Loucy (cell line): ENCODE measurements at regions not wholly inside any gene's neighbourhood (a gene's known extent, or its start where the extent isn't known, plus 50 kb on each side); places are given as distances from the start of the nearest gene placed in this dataset.

Experiments used
- H2AFZ ChIP-seq: fragments of 200-600 bp; sonication (generic); 2 replicates; pipeline ENCODE4 v1.6.0; 2016; ENCODE audit warnings: antibody characterized with exemption, mild to moderate bottlenecking, low read length, moderate library complexity
- H3F3A ChIP-seq: fragments of 200-600 bp; 2 replicates; pipeline ENCODE4 v1.6.0; 2016; ENCODE audit warnings: antibody characterized with exemption, low read depth, mild to moderate bottlenecking
- H3K27me3 ChIP-seq: fragments of 200-600 bp; sonication (generic); 2 replicates; pipeline ENCODE4 v1.6.1; 2014; ENCODE audit warnings: low read length, mild to moderate bottlenecking; ENCODE audit not compliant: insufficient read depth, poor library complexity, severe bottlenecking
- H3K36me3 ChIP-seq: fragments of 200-600 bp; sonication (generic); 2 replicates; pipeline ENCODE4 v1.6.1; 2016; ENCODE audit warnings: low read length; ENCODE audit not compliant: insufficient read depth
- H3K4me1 ChIP-seq: fragments of 200-600 bp; sonication (generic); 2 replicates; pipeline ENCODE4 v1.5.1; 2014; ENCODE audit warnings: low read length, mild to moderate bottlenecking; ENCODE audit not compliant: insufficient read depth, poor library complexity, severe bottlenecking
- H3K4me2 ChIP-seq: fragments of 200-600 bp; sonication (generic); 2 replicates; pipeline ENCODE4 v1.6.0; 2014; ENCODE audit warnings: antibody characterized with exemption, low read length, low read depth, mild to moderate bottlenecking; ENCODE audit not compliant: poor library complexity, severe bottlenecking
- H3K4me3 ChIP-seq: fragments of 200-600 bp; sonication (generic); 2 replicates; pipeline ENCODE4 v1.5.1; 2014; ENCODE audit warnings: low read length, mild to moderate bottlenecking, mixed read lengths; ENCODE audit not compliant: poor library complexity, severe bottlenecking
- H3K79me2 ChIP-seq: fragments of 200-600 bp; sonication (generic); 2 replicates; pipeline ENCODE4 v1.6.1; 2014; ENCODE audit warnings: low read length; ENCODE audit not compliant: insufficient read depth
- H3K9ac ChIP-seq: fragments of 200-600 bp; sonication (generic); 2 replicates; pipeline ENCODE4 v1.6.0; 2014; ENCODE audit warnings: mild to moderate bottlenecking, low read depth, low read length, moderate library complexity; ENCODE audit not compliant: poor library complexity, severe bottlenecking
- H3K9me2 ChIP-seq: fragments of 200-600 bp; sonication (generic); replicated peaks from 2 replicates; pipeline ENCODE4 v1.6.1; 2016; ENCODE audit warnings: low read depth, low read length, mixed read lengths
- H3K9me3 ChIP-seq: fragments of 200-600 bp; sonication (generic); 2 replicates; pipeline ENCODE4 v1.6.1; 2014; ENCODE audit warnings: mild to moderate bottlenecking, antibody characterized with exemption, low read length, low read depth; ENCODE audit not compliant: insufficient read depth
- H4K20me1 ChIP-seq: fragments of 200-600 bp; sonication (generic); 2 replicates; pipeline ENCODE4 v1.6.0; 2014; ENCODE audit warnings: antibody characterized with exemption, low read length, mild to moderate bottlenecking; ENCODE audit not compliant: insufficient read depth, poor library complexity, severe bottlenecking
- EZH2phosphoT487 ChIP-seq: fragments of 200-600 bp; IDR thresholded peaks from 2 replicates; pipeline ENCODE4 v1.6.1; 2018; ENCODE audit warnings: antibody characterized with exemption, mild to moderate bottlenecking, moderate library complexity, borderline replicate concordance
- TF ChIP-seq, protein P1 (sequence below): fragments of 200-600 bp; sonication (generic); conservative IDR thresholded peaks from 2 replicates; pipeline ENCODE4 v1.5.1; 2014; ENCODE audit warnings: mild to moderate bottlenecking, antibody characterized with exemption, low read length

DNA sequence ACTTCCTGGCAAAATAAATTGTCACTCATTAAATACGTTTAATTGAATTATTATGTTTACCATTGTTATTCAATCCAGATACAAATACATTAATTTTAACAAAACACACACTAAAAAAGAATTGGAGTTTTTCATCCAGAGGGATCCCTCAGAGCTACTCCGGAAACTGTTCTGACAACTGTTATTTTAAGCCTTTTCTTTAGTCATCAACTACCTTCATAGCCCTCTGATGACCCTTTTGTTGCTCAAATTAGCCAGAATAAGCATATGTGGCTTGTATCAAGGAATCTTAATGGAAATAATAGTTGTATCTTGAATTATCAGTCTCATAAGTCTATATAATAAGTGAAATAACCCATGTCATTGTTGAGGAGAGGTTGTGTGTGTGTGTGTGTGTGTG, 405.4 kb upstream of the FAT3 start:
- no peak overlapping the region for H2AFZ ChIP-seq
- no peaks in the 10 kb centered on the region for H3K79me2 ChIP-seq
- no peak overlapping the region for H3K9ac ChIP-seq
- no peak overlapping the region for H3K4me3 ChIP-seq
- no peaks in the 10 kb centered on the region for H3K36me3 ChIP-seq
- H3K4me1 ChIP-seq: peaks cover 11% of the 10 kb centered on the region
- no peaks in the 10 kb centered on the region for H3K9me3 ChIP-seq
- no peak overlapping the region for H3K4me2 ChIP-seq
- no peaks in the 10 kb centered on the region for H3K27me3 ChIP-seq
- TF ChIP-seq, protein P1, sequence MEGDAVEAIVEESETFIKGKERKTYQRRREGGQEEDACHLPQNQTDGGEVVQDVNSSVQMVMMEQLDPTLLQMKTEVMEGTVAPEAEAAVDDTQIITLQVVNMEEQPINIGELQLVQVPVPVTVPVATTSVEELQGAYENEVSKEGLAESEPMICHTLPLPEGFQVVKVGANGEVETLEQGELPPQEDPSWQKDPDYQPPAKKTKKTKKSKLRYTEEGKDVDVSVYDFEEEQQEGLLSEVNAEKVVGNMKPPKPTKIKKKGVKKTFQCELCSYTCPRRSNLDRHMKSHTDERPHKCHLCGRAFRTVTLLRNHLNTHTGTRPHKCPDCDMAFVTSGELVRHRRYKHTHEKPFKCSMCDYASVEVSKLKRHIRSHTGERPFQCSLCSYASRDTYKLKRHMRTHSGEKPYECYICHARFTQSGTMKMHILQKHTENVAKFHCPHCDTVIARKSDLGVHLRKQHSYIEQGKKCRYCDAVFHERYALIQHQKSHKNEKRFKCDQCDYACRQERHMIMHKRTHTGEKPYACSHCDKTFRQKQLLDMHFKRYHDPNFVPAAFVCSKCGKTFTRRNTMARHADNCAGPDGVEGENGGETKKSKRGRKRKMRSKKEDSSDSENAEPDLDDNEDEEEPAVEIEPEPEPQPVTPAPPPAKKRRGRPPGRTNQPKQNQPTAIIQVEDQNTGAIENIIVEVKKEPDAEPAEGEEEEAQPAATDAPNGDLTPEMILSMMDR: no peak
- no peak for TF ChIP-seq EZH2phosphoT487
- no peaks in the 10 kb centered on the region for H3K9me2 ChIP-seq
- H3F3A ChIP-seq: no peaks in the 10 kb centered on the region
- H4K20me1 ChIP-seq: no peaks in the 10 kb centered on the region

DNA sequence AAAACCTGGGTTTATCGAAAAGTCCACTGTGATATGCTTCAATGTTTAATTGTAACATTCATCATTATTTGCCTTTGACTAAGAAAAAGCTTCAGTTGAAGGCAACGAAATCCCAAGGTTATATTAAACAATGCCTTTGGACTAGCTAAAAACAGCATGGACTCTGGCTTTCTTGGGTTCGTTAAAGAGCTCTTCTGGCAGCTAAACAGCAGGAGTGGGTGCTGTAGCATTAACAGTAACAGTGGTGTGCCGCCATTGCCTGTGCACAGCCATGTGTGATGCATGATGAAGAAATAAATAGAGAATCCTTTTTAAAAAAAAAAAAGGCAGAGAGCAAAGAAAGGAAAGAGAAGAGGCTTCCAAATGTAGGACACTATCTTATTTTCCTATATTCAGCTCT, 406.6 kb upstream of the FAT3 start:
- no peaks in the 10 kb centered on the region for H3K9me2 ChIP-seq
- H3K36me3 ChIP-seq: no peaks in the 10 kb centered on the region
- no peak overlapping the region for H3K4me3 ChIP-seq
- no peaks in the 10 kb centered on the region for H3K9me3 ChIP-seq
- H3K27me3 ChIP-seq: no peaks in the 10 kb centered on the region
- H3K4me1 ChIP-seq: peaks cover 10% of the 10 kb centered on the region
- H3K9ac ChIP-seq: no peak overlapping the region
- TF ChIP-seq EZH2phosphoT487: no peak
- TF ChIP-seq, protein P1: no peak
- H3K79me2 ChIP-seq: no peaks in the 10 kb centered on the region
- no peak overlapping the region for H2AFZ ChIP-seq
- no peak overlapping the region for H3K4me2 ChIP-seq
- no peaks in the 10 kb centered on the region for H3F3A ChIP-seq
- H4K20me1 ChIP-seq: no peaks in the 10 kb centered on the region

DNA sequence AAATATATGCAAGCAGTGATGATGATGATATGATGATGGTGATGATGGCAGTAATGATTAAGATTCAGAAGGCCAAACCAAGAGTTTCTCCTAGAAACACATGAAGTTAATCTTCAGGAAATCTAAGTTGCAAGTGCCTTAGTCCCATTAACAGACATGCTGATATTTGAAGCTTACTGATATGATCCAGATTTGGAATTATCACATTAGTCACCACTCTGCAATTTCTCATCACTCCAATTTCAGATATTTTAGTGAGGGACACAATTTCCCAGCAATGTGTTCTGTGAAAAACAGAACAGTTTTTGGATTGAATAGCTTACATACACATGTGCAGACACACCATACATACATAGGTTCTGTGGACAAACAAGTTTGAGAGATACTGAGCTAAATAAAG, 411.4 kb upstream of the FAT3 start:
- H3K4me1 ChIP-seq: no peaks in the 10 kb centered on the region
- 0 out of 2 replicates have a peak overlapping the region, but pooled peaks have one; percentile 37 for H2AFZ ChIP-seq
- H3K9me2 ChIP-seq: no peaks in the 10 kb centered on the region
- no peak overlapping the region for H3K9ac ChIP-seq
- no peak for TF ChIP-seq EZH2phosphoT487
- TF ChIP-seq, protein P1: no peak
- no peaks in the 10 kb centered on the region for H3K79me2 ChIP-seq
- H3K4me2 ChIP-seq: no peak overlapping the region
- no peak overlapping the region for H3K4me3 ChIP-seq
- no peaks in the 10 kb centered on the region for H3F3A ChIP-seq
- H3K9me3 ChIP-seq: no peaks in the 10 kb centered on the region
- no peaks in the 10 kb centered on the region for H3K27me3 ChIP-seq
- no peaks in the 10 kb centered on the region for H3K36me3 ChIP-seq
- no peaks in the 10 kb centered on the region for H4K20me1 ChIP-seq
